BE2C (cell line): ENCODE measurements at regions not wholly inside any gene's neighbourhood (a gene's known extent, or its start where the extent isn't known, plus 50 kb on each side); places are given as distances from the start of the nearest gene placed in this dataset.
"Not testable (repeated sequence)": the region's sequence is repeated elsewhere in the genome, so short reads cannot be mapped to it uniquely, and the experiment has no call there.

Experiments
- DNase-seq: peaks from one replicate; pipeline ENCODE4 v3.0.0-alpha.2; 2020
- H3K27me3 ChIP-seq: fragments of 250-450 bp; sonication (Bioruptor Pico); 2 replicates; pipeline ENCODE4 v1.5.1; 2020; ENCODE audit warnings: mild to moderate bottlenecking
- H3K36me3 ChIP-seq: fragments of 250-450 bp; sonication (Bioruptor Pico); 2 replicates; pipeline ENCODE4 v1.5.1; 2020; ENCODE audit warnings: mild to moderate bottlenecking
- H3K4me1 ChIP-seq: fragments of 250-450 bp; sonication (Bioruptor Pico); 2 replicates; pipeline ENCODE4 v1.5.1; 2020
- H3K4me3 ChIP-seq: 2 replicates; pipeline ENCODE4 v1.5.1; 2011; ENCODE audit warnings: low read depth, low read length
- H3K9me3 ChIP-seq: fragments of 250-450 bp; sonication (Bioruptor Pico); 2 replicates; pipeline ENCODE4 v1.5.1; 2020
- CTCF ChIP-seq: IDR thresholded peaks from 2 replicates; pipeline ENCODE4 v1.5.1; 2012; ENCODE audit warnings: mild to moderate bottlenecking, low read depth, low read length

- no peak for DNase-seq
- TF ChIP-seq CTCF: no peak
- H3K27me3 ChIP-seq: no peaks in the 10 kb centered on the region
- H3K4me1 ChIP-seq: no peaks in the 10 kb centered on the region
- H3K4me3 ChIP-seq: no peak overlapping the region
- H3K9me3 ChIP-seq: no peaks in the 10 kb centered on the region
- no peaks in the 10 kb centered on the region for H3K36me3 ChIP-seq
Observed at GRCh38 chr12:83896416-83896815, 1016.2 kb downstream of the SLC6A15 start.

- Histone ChIP-seq H3K36me3 (no peaks in the 10 kb centered on the region), H3K9me3 (no peaks in the 10 kb centered on the region), H3K4me1 (no peaks in the 10 kb centered on the region), H3K4me3 (no peak overlapping the region), H3K27me3 (no peaks in the 10 kb centered on the region)
- DNase-seq: no peak
- TF ChIP-seq CTCF: no peak
Observed at GRCh38 chr12:83893101-83893500, 1019.5 kb downstream of the SLC6A15 start.

- TF ChIP-seq CTCF: no peak
- H3K27me3 ChIP-seq: no peaks in the 10 kb centered on the region
- no peak for DNase-seq
Observed at GRCh38 chr12:83889745-83890144, 1022.9 kb downstream of the SLC6A15 start.

GRCh38 chr12:83886479-83886878, 1026.1 kb downstream of the SLC6A15 start:
- TF ChIP-seq CTCF: no peak
- no peak overlapping the region for H3K4me3 ChIP-seq

More at GRCh38 chr12:83889745-83890144, 1022.9 kb downstream of the SLC6A15 start:
- no peaks in the 10 kb centered on the region for H3K9me3 ChIP-seq
- H3K4me3 ChIP-seq: no peak overlapping the region
- no peaks in the 10 kb centered on the region for H3K4me1 ChIP-seq
- H3K36me3 ChIP-seq: no peaks in the 10 kb centered on the region

GRCh38 chr12:83870921-83871599, 1041.5 kb downstream of the SLC6A15 start:
- not testable (repeated sequence) for DNase-seq, H3K36me3 ChIP-seq, H3K4me1 ChIP-seq, H3K4me3 ChIP-seq, H3K9me3 ChIP-seq, H3K27me3 ChIP-seq

More at GRCh38 chr12:83886479-83886878, 1026.1 kb downstream of the SLC6A15 start:
- Histone ChIP-seq H3K4me1 (no peaks in the 10 kb centered on the region), H3K36me3 (no peaks in the 10 kb centered on the region), H3K27me3 (no peaks in the 10 kb centered on the region), H3K9me3 (no peaks in the 10 kb centered on the region)
- DNase-seq: no peak

- DNase-seq: no peak
- no peaks in the 10 kb centered on the region for H3K27me3 ChIP-seq
- no peak for TF ChIP-seq CTCF
- H3K4me1 ChIP-seq: no peaks in the 10 kb centered on the region
- H3K4me3 ChIP-seq: no peak overlapping the region
- H3K9me3 ChIP-seq: no peaks in the 10 kb centered on the region
- H3K36me3 ChIP-seq: no peaks in the 10 kb centered on the region
Observed at GRCh38 chr12:83866477-83866876, 1046.1 kb downstream of the SLC6A15 start.

GRCh38 chr12:83865431-83865830, 1047.2 kb downstream of the SLC6A15 start:
- DNase-seq: no peak
- no peak for TF ChIP-seq CTCF
- H3K4me1 ChIP-seq: no peaks in the 10 kb centered on the region
- H3K9me3 ChIP-seq: no peaks in the 10 kb centered on the region
- H3K4me3 ChIP-seq: no peak overlapping the region
- H3K27me3 ChIP-seq: no peaks in the 10 kb centered on the region
- no peaks in the 10 kb centered on the region for H3K36me3 ChIP-seq
